Posterior vena cava (tissue), 2 donors: ENCODE measurements at regions not wholly inside any gene's neighbourhood (a gene's known extent, or its start where the extent isn't known, plus 50 kb on each side); places are given as distances from the start of the nearest gene placed in this dataset.
A peak's percentile ranks its signal among the peaks of the same experiment; 100 is the strongest.
"Not testable (repeated sequence)": the region's sequence is repeated elsewhere in the genome, so short reads cannot be mapped to it uniquely, and the experiment has no call there.

Source experiments
- DNase-seq: peaks from one replicate; pipeline ENCODE4 v3.0.0-alpha.2; 2020; ENCODE audit warnings: low spot score
- intact Hi-C, 2 donors: fragments of 100-400 bp; cut with DNase I; formaldehyde crosslinking; loops; one replicate each; pipeline versions ENCODE4 v1.14.1 to v1.14.2; 2022 to 2023
- donor health status: DM: yes; HTN: yes; CAD: no.
- donor health status: DM: yes; HTN: yes; CAD: no.

DNA sequence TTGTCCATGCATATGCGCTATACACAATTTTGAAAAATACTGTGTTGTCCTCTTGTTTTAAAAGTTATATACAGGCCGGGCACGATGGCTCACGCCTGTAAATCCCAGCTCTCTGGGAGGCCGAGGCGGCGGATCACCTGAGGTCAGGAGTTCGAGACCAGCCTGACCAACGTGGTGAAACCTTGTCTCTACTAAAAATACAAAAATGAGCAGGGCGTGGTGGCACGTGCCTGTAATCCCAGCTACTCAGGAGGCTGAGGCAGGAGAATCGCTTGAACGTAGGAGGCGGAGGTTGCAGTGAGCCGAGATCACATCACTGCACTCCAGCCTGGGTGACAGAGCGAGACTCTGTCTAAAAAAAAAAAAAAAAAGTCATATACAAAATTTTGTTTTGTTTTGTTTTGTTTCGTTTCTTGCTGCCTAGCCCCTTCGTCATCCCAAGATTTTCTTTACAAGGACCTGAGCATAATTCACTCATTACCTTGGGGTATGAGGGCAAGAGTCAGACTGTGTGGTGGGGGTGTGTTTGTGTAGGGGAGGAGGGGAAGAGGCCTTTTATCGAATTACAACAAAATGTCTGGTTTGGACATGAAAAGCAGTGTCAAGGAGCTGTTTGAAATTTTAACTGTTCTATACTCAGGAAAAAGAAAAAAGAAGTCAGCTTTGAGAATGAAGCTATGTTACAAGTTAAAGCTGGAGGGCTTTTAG, 74.8 kb upstream of the PRSS16 start:
- DNase-seq, intact Hi-C loops: not testable (repeated sequence)

GRCh38 chr6:27173232-27173601, 74.3 kb upstream of the PRSS16 start:
- DNase-seq, intact Hi-C loops: not testable (repeated sequence)

- intact Hi-C loops: loop anchor here in 1 of 2 donors (5.0 kb wide), 2 partner anchors 722 to 1477 kb away; no protein-coding TSS in a partner anchor
- DNase-seq: no peak
These were observed 72.5 kb upstream of the PRSS16 start for GRCh38 chr6:27174958-27175357.

DNA sequence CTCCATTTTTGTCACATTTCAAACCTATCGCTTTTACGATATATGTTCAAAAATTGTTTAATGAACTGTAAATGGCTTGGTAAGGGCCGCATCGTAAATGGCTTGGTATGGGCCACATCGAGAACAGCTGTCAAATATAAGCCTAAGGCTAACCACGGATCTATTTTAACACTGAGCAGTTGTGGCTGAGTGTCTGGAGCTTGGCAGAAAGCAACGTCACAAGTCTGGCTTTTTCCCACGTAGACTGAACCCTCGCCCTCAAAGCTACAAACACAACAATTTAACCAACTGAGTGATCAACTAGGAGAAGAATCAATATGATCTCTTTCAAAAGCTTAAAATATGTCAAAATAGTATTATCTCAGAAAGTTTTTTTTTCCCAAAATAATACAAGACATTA, 71.4 kb upstream of the PRSS16 start:
- intact Hi-C loops: loop anchor here in 1 of 2 donors (5.0 kb wide), 2 partner anchors 721 to 1476 kb away; no protein-coding TSS in a partner anchor
- DNase-seq: no peak

- intact Hi-C loops: loop anchor here in 1 of 2 donors (5.0 kb wide), 2 partner anchors 720 to 1475 kb away; no protein-coding TSS in a partner anchor
- DNase-seq: peak; percentile 86
These were observed 70.7 kb upstream of the PRSS16 start for GRCh38 chr6:27176523-27177484.

GRCh38 chr6:27177485-27178406, 69.8 kb upstream of the PRSS16 start:
- DNase-seq: peak; percentile 95
- intact Hi-C loops: loop anchor here in 1 of 2 donors (5.0 kb wide), 2 partner anchors 720 to 1475 kb away; no protein-coding TSS in a partner anchor

DNA sequence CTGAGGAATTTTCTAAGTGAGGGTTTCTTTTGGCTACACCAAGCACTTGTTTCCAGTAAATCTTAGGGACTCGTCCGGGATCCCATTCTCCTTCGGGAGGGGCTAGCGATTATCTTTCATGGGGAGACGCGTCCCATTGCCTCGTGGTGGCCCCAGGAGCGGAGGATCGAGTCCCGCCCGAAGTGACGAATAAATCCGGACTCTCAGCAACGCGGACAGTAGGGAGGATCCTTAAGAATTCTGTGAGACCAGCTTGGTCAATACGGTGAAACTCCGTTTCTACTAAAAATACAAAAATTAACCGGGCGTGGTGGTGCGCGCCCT, 69.1 kb upstream of the PRSS16 start:
- intact Hi-C loops: loop anchor here in 1 of 2 donors (5.0 kb wide), 2 partner anchors 719 to 1474 kb away; no protein-coding TSS in a partner anchor
- DNase-seq: peak; percentile 79

DNA sequence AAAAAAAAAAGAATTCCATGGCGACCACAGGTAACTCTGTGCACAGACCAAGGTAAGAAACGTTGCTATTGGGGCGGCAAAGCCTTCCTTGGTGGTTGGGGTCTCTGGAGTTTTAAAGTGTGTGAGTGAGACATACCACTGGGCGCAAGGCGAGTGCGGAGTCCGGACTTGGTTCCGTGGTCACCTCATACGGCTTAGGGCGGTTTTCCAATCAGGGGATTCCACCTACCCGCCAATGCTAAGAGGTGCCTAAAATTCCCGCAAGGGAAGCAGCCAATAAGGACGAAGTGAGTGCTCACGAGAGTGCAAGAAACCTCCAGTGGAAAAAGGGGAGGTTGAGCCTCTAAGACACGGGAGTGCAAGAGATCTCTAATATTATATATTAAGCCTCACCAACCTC, 68.6 kb upstream of the PRSS16 start:
- intact Hi-C loops: loop anchor here in 1 of 2 donors (5.0 kb wide), 2 partner anchors 718 to 1473 kb away; no protein-coding TSS in a partner anchor
- no peak for DNase-seq

GRCh38 chr6:27183060-27183832, 64.3 kb upstream of the PRSS16 start:
- no peak for DNase-seq
- intact Hi-C loops: loop anchor here in 1 of 2 donors (10.0 kb wide), 1 partner anchor 712 kb away; a partner anchor contains a TSS

GRCh38 chr6:27187231-27188060, 60.1 kb upstream of the PRSS16 start:
- DNase-seq: no peak
- intact Hi-C loops: loop anchor here in 1 of 2 donors (10.0 kb wide), 1 partner anchor 707 kb away; a partner anchor contains a TSS

GRCh38 chr6:27188061-27188884, 59.2 kb upstream of the PRSS16 start:
- intact Hi-C loops: loop anchor here in 1 of 2 donors (10.0 kb wide), 1 partner anchor 707 kb away; a partner anchor contains a TSS

GRCh38 chr6:27188885-27189418, 58.5 kb upstream of the PRSS16 start:
- no peak for DNase-seq
- intact Hi-C loops: loop anchor here in 1 of 2 donors (10.0 kb wide), 1 partner anchor 706 kb away; a partner anchor contains a TSS

More at GRCh38 chr6:27188061-27188884, 59.2 kb upstream of the PRSS16 start:
- DNase-seq: no peak

DNA sequence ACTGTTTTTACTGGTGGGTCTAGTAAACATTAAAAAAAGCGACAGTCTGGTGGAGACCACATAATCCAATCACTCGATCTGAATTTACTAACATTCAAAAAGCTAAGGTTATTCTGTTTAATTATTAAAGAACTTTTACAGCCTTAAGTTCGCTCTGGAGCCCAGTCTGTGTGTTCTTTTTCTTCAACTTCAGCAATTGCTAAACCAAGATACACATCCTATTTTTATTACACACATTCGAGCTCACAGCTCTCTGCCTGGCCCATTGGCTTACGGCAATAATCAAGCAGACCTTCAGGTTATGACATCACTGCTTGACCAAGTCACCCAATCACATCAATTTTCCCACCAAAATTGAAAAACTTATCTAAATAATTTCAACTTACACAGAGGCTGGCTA, 57.4 kb upstream of the PRSS16 start:
- intact Hi-C loops: no loop called here
- DNase-seq: no peak

- intact Hi-C loops, DNase-seq: not testable (repeated sequence)
These were observed 53.0 kb upstream of the PRSS16 start for GRCh38 chr6:27194453-27194852.

DNA sequence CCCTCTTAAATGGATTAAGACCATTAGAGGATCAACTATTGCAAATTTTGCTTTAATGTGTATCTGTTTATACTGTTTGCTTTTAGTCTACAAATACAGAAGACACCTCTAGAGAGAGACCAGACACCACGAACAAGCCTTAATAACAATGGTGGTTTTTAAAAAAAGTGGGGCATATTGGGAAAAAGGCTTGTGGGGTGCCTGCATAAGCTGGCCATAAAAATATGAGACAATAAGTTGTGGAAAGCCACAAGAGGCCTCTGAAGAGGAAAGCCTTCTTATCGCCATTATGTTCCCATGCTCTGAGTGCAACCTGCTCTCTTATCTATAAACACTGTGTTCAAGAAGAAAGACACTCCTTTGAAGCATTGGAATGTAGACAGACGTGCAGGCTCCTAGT, 52.0 kb upstream of the PRSS16 start:
- intact Hi-C loops: not testable (repeated sequence)

More for the DNA sequence above, 52.0 kb upstream of the PRSS16 start:
- not testable (repeated sequence) for DNase-seq
